Panc1 (cell line): ENCODE measurements at regions not wholly inside any gene's neighbourhood (a gene's known extent, or its start where the extent isn't known, plus 50 kb on each side); places are given as distances from the start of the nearest gene placed in this dataset.
"Not testable (repeated sequence)": the region's sequence is repeated elsewhere in the genome, so short reads cannot be mapped to it uniquely, and the experiment has no call there.

Source experiments
- CTCF ChIP-seq: fragments of 450-650 bp; IDR thresholded peaks from 2 replicates; pipeline ENCODE4 v1.5.1; 2017; ENCODE audit warnings: mild to moderate bottlenecking
- POLR2AphosphoS5 ChIP-seq: IDR thresholded peaks from 2 replicates; pipeline ENCODE4 v1.6.1; 2012; ENCODE audit warnings: mild to moderate bottlenecking, low read depth, low read length, moderate library complexity
- REST ChIP-seq, 2 experiments: IDR thresholded peaks; 2 replicates each; pipeline ENCODE4 v1.6.1; 2011 to 2012; ENCODE audit warnings: low read depth in 2 of 2, control low read depth in 1 of 2, low read length in 1 of 2, mild to moderate bottlenecking in 1 of 2, moderate library complexity in 1 of 2; ENCODE audit not compliant: insufficient read depth in 1 of 2
- SIN3A ChIP-seq: IDR thresholded peaks from 2 replicates; pipeline ENCODE4 v1.6.1; 2012; ENCODE audit warnings: low read depth, mild to moderate bottlenecking, low read length, moderate library complexity, borderline replicate concordance; ENCODE audit not compliant: insufficient read depth

- TF ChIP-seq CTCF; POLR2AphosphoS5; REST (IDR thresholded peaks at IDR 0.05; ENCODE audit: insufficient read depth in 1 of 2, low read depth in 2 of 2, low read length in 1 of 2); SIN3A: not testable (repeated sequence)
Observed at GRCh38 chr10:42235736-42236135, 402.6 kb downstream of the ZNF33B start.
